Ishikawa (cell line): ENCODE measurements at regions not wholly inside any gene's neighbourhood (a gene's known extent, or its start where the extent isn't known, plus 50 kb on each side); places are given as distances from the start of the nearest gene placed in this dataset.

Experiments used
- CEBPB ChIP-seq: IDR thresholded peaks from 2 replicates; pipeline ENCODE4 v1.6.1; 2012
- CREB1 ChIP-seq: IDR thresholded peaks from 2 replicates; pipeline ENCODE4 v1.6.1; 2012; ENCODE audit warnings: low read depth
- EGR1 ChIP-seq: IDR thresholded peaks from 2 replicates; pipeline ENCODE4 v1.6.1; 2012
- EP300 ChIP-seq: IDR thresholded peaks from 2 replicates; pipeline ENCODE4 v1.6.1; 2012; ENCODE audit warnings: borderline replicate concordance
- FOXM1 ChIP-seq: IDR thresholded peaks from 2 replicates; pipeline ENCODE4 v1.6.1; 2012; ENCODE audit warnings: low read depth, borderline replicate concordance
- MAX ChIP-seq: IDR thresholded peaks from 2 replicates; pipeline ENCODE4 v1.6.1; 2012
- NFIC ChIP-seq: IDR thresholded peaks from 2 replicates; pipeline ENCODE4 v1.6.1; 2012
- RAD21 ChIP-seq: IDR thresholded peaks from 2 replicates; pipeline ENCODE4 v1.6.1; 2012; ENCODE audit warnings: low read depth
- REST ChIP-seq: IDR thresholded peaks from 2 replicates; pipeline ENCODE4 v1.6.1; 2012; ENCODE audit warnings: low read depth, mild to moderate bottlenecking
- TAF1 ChIP-seq: IDR thresholded peaks from 2 replicates; pipeline ENCODE4 v1.6.1; 2012; ENCODE audit warnings: low read depth, mild to moderate bottlenecking
- TCF12 ChIP-seq: IDR thresholded peaks from 2 replicates; pipeline ENCODE4 v1.6.1; 2012; ENCODE audit warnings: low read depth
- TEAD4 ChIP-seq: IDR thresholded peaks from 2 replicates; pipeline ENCODE4 v1.6.1; 2012
- USF1 ChIP-seq: IDR thresholded peaks from 2 replicates; pipeline ENCODE4 v1.6.1; 2012
- YY1 ChIP-seq: IDR thresholded peaks from 2 replicates; pipeline ENCODE4 v1.6.1; 2012; ENCODE audit warnings: low read depth
- ZBTB7A ChIP-seq: IDR thresholded peaks from 2 replicates; pipeline ENCODE4 v1.6.1; 2012; ENCODE audit warnings: low read depth

GRCh38 chr11:69366591-69366990 is 72.6 kb downstream of the MYEOV start:
- TF ChIP-seq EP300: no peak
- TF ChIP-seq CREB1: no peak
- no peak for TF ChIP-seq TCF12
- no peak for TF ChIP-seq EGR1
- no peak for TF ChIP-seq CEBPB
- TF ChIP-seq REST: no peak
- TF ChIP-seq TAF1: no peak

GRCh38 chr11:69367211-69367964 is 73.4 kb downstream of the MYEOV start:
- TF ChIP-seq TCF12: no peak
- TF ChIP-seq RAD21: no peak
- TF ChIP-seq MAX: no peak
- TF ChIP-seq FOXM1: no peak
- TF ChIP-seq CEBPB: no peak
- TF ChIP-seq TEAD4: no peak
- TF ChIP-seq REST: no peak
- TF ChIP-seq USF1: no peak
- TF ChIP-seq NFIC: no peak
- TF ChIP-seq EGR1: no peak
- TF ChIP-seq TAF1: no peak
- TF ChIP-seq EP300: no peak
- no peak for TF ChIP-seq CREB1
- no peak for TF ChIP-seq ZBTB7A
- TF ChIP-seq YY1: no peak

DNA sequence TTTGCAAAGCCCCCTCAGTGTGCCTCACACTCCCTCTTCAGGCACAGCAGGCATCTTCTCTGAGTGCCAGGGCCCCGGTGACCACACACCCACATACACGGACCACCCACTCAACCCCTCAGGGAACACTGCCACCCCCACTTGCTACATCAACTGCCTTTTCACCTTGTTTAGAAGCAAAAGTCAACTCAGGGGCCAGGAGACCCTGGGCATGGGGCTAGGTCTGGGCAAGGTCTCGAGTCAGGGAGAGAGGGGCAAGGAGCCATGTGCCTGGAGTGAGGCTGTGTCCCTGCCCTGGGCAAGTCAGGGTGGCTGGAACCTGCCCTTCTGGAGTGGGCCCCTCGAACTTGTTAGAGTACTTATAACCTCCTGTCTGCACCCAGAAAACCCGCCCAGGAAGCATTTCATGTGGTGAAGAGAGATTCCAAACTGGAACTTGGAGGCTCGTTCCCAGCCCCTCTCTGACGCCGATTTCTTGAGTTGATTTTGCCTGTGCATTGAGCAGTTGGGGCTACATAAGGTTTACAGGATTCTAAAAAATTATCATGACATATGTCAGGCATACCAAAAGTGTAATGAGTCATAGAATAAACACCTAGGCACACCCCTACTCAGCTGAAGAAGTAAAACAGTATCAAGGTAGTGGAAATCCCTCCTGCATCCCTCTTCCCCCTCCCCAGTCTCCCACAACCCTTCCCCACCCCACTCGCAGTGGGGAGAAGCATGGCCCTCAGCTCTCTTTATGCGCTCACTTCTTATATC is 74.3 kb downstream of the MYEOV start:
- TF ChIP-seq ZBTB7A (no peak), TAF1 (no peak), TEAD4 (no peak)

DNA sequence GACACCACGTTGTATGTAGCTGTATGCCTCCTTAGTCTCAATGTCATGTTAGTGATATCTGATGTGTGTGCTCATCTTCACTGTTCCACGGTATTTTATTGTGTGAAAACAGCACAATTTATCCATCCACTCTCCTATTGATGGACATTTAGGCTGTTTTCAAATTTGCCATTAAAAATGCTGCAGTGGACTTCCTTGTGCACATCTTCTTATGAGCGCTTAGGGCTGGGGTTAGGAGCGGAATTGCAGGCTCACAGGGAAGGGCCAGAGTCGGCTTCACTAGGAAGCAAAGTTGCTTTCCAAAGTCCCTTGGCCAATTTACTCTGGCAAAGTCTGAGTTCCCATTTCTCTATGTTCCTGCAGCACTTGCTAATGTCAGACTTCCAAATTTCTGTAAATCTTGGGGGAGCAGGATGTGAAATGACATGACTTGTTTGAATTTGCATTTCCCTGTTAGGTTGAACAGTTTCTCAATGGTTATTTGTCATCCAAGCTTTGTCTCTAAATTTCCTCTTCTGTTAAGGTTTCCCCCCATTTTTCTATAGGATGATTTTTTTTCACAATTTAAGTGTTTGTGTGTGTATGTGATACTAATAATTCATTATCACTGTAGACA is 75.4 kb downstream of the MYEOV start:
- TF ChIP-seq USF1 (no peak), TEAD4 (no peak), REST (no peak), EP300 (no peak), NFIC (no peak), CEBPB (no peak), EGR1 (no peak), TAF1 (no peak), RAD21 (no peak), YY1 (no peak), MAX (no peak), TCF12 (no peak), CREB1 (no peak), ZBTB7A (no peak), FOXM1 (no peak)
